Osteoblast (primary cell): ENCODE measurements at regions not wholly inside any gene's neighbourhood (a gene's known extent, or its start where the extent isn't known, plus 50 kb on each side); places are given as distances from the start of the nearest gene placed in this dataset.

ENCODE experiments used
- DNase-seq: peaks from one replicate; pipeline ENCODE4 v3.0.0; 2011; ENCODE audit warnings: low spot score, mixed read lengths; ENCODE audit not compliant: insufficient read length; ENCODE audit errors: missing footprints
- H2AFZ ChIP-seq: 2 replicates; pipeline ENCODE4 v1.6.0; 2011; ENCODE audit warnings: mild to moderate bottlenecking, low read length
- H3K27ac ChIP-seq: 2 replicates; pipeline ENCODE4 v1.5.1; 2011; ENCODE audit warnings: mild to moderate bottlenecking, low read depth, low read length, moderate library complexity
- H3K27me3 ChIP-seq: 2 replicates; pipeline ENCODE4 v1.6.0; 2012; ENCODE audit warnings: mild to moderate bottlenecking, control low read depth, inconsistent platforms, low read length, moderate library complexity; ENCODE audit not compliant: insufficient read depth
- H3K36me3 ChIP-seq: 2 replicates; pipeline ENCODE4 v1.5.1; 2011; ENCODE audit warnings: mild to moderate bottlenecking, low read length, control low read depth, moderate library complexity; ENCODE audit not compliant: insufficient read depth
- H3K4me1 ChIP-seq: 2 replicates; pipeline ENCODE4 v1.5.1; 2011; ENCODE audit warnings: mild to moderate bottlenecking, low read length, control low read depth, moderate library complexity; ENCODE audit not compliant: insufficient read depth
- H3K4me2 ChIP-seq: 2 replicates; pipeline ENCODE4 v1.6.0; 2011; ENCODE audit warnings: mild to moderate bottlenecking, low read length; ENCODE audit not compliant: insufficient read depth
- H3K4me3 ChIP-seq: fragments of 200-600 bp; sonication (generic); 3 replicates; pipeline ENCODE4 v1.5.1; 2012; ENCODE audit warnings: mild to moderate bottlenecking, low read length, inconsistent platforms; ENCODE audit not compliant: insufficient read depth
- H3K79me2 ChIP-seq: 2 replicates; pipeline ENCODE4 v1.6.0; 2012; ENCODE audit warnings: mild to moderate bottlenecking, low read length, control low read depth, inconsistent platforms; ENCODE audit not compliant: insufficient read depth
- H3K9me3 ChIP-seq: 2 replicates; pipeline ENCODE4 v1.5.1; 2011; ENCODE audit warnings: low read depth, low read length, control low read depth
- H4K20me1 ChIP-seq: 2 replicates; pipeline ENCODE4 v1.6.0; 2012; ENCODE audit warnings: mild to moderate bottlenecking, low read length, control low read depth; ENCODE audit not compliant: insufficient read depth
- CTCF ChIP-seq: IDR thresholded peaks from 2 replicates; pipeline ENCODE4 v1.5.1; 2011; ENCODE audit warnings: mild to moderate bottlenecking, low read depth, low read length, moderate library complexity; ENCODE audit errors: extremely low read depth

GRCh38 chr18:7360606-7361170 lies 129.8 kb downstream of the LRRC30 start:
- Histone ChIP-seq H3K79me2 (no peaks in the 10 kb centered on the region), H3K9me3 (no peaks in the 10 kb centered on the region), H4K20me1 (no peaks in the 10 kb centered on the region), H3K4me1 (no peaks in the 10 kb centered on the region), H3K36me3 (no peaks in the 10 kb centered on the region), H3K4me3 (no peak overlapping the region), H3K27me3 (no peaks in the 10 kb centered on the region), H3K4me2 (no peak overlapping the region), H3K27ac (no peak overlapping the region), H2AFZ (no peak overlapping the region)
- no peak for TF ChIP-seq CTCF
- DNase-seq = no peak

DNA sequence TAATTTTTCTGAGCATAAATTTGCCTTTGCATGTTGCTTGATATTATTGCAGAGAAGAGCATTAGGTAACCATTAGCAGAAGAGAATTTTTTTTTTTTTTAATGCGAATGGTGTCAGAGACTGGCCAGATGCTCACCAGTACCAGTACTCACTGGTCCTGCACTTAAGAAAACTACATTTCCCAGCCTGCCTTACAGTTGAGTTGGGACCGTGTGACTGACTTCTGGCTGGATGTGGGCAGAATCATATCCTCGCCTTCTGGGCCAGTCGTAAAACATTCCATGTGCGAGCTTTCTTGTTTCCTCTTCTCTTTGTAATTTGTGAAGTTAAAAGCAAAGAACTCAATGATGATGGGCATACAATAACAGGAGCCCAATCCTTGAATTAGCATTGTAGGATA lies 132.4 kb downstream of the LRRC30 start:
- H3K4me3 ChIP-seq = no peak overlapping the region
- H3K27me3 ChIP-seq = no peaks in the 10 kb centered on the region
- DNase-seq = no peak
- no peaks in the 10 kb centered on the region for H3K79me2 ChIP-seq
- no peaks in the 10 kb centered on the region for H3K4me1 ChIP-seq
- no peaks in the 10 kb centered on the region for H3K36me3 ChIP-seq
- H3K9me3 ChIP-seq = no peaks in the 10 kb centered on the region
- H3K4me2 ChIP-seq = no peak overlapping the region
- no peak for TF ChIP-seq CTCF
- H4K20me1 ChIP-seq = no peaks in the 10 kb centered on the region
- H3K27ac ChIP-seq = no peak overlapping the region
- H2AFZ ChIP-seq = no peak overlapping the region

DNA sequence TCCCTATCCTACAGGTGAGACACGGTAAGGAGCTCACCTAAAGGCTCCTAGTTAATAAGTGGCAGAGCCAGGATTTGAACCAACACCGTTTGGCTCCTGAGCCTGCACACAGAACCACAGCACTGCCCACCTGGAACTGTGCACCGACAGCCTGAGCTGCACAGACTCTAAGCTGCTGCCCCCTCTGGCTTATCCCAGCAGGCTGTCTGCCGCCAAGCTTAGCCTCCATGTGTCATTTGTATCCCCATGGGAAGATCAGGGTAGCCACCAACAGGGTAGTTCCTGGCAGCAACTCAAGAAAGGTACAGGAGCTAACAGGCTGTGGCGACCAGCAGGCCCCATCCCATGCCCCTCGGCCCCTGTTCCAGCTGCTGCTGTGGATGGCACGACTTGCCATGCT lies 135.7 kb downstream of the LRRC30 start:
- Histone ChIP-seq H3K27ac (no peak overlapping the region), H3K79me2 (no peaks in the 10 kb centered on the region), H2AFZ (no peak overlapping the region), H3K4me2 (no peak overlapping the region), H3K4me1 (no peaks in the 10 kb centered on the region), H3K36me3 (no peaks in the 10 kb centered on the region), H3K27me3 (no peaks in the 10 kb centered on the region), H3K9me3 (no peaks in the 10 kb centered on the region), H3K4me3 (no peak overlapping the region), H4K20me1 (no peaks in the 10 kb centered on the region)
- DNase-seq = no peak
- no peak for TF ChIP-seq CTCF

GRCh38 chr18:7367336-7367735 lies 136.4 kb downstream of the LRRC30 start:
- TF ChIP-seq CTCF = no peak

More at GRCh38 chr18:7367336-7367735, 136.4 kb downstream of the LRRC30 start:
- Histone ChIP-seq H3K4me1 (no peaks in the 10 kb centered on the region), H3K27me3 (no peaks in the 10 kb centered on the region), H2AFZ (no peak overlapping the region), H3K4me2 (no peak overlapping the region), H3K27ac (no peak overlapping the region), H3K79me2 (no peaks in the 10 kb centered on the region), H4K20me1 (no peaks in the 10 kb centered on the region), H3K4me3 (no peak overlapping the region), H3K36me3 (no peaks in the 10 kb centered on the region), H3K9me3 (no peaks in the 10 kb centered on the region)
- DNase-seq = no peak
